ENCODE measurements at regions not wholly inside any gene's neighbourhood (a gene's known extent, or its start where the extent isn't known, plus 50 kb on each side); places are given as distances from the start of the nearest gene placed in this dataset.
"Not testable (repeated sequence)": the region's sequence is repeated elsewhere in the genome, so short reads cannot be mapped to it uniquely, and the experiment has no call there.

- DNase-seq (ENCODE audit: low spot score): no peak
Measured at GRCh38 chr4:44983083-44983482, 256.7 kb upstream of the GNPDA2 start.

- no peak for DNase-seq (ENCODE audit: low spot score)
Measured at GRCh38 chr4:44978020-44978419, 251.7 kb upstream of the GNPDA2 start.

- DNase-seq (ENCODE audit: low spot score): no peak
Measured at GRCh38 chr4:44965435-44966095, 239.2 kb upstream of the GNPDA2 start.

- not testable (repeated sequence) for DNase-seq (ENCODE audit: low spot score)
Measured at GRCh38 chr4:44964086-44964485, 237.7 kb upstream of the GNPDA2 start.

- DNase-seq (ENCODE audit: low spot score): no peak
Measured at GRCh38 chr4:44961001-44961755, 234.8 kb upstream of the GNPDA2 start.

GRCh38 chr4:44931720-44932119 lies 205.4 kb upstream of the GNPDA2 start:
- no peak for DNase-seq (ENCODE audit: low spot score)

- no peak for DNase-seq (ENCODE audit: low spot score)
Measured at GRCh38 chr4:44928785-44929184, 202.4 kb upstream of the GNPDA2 start.

GRCh38 chr4:44927399-44928380 lies 201.3 kb upstream of the GNPDA2 start:
- DNase-seq (ENCODE audit: low spot score): peak; percentile 54

- no peak for DNase-seq (ENCODE audit: low spot score)
Measured at GRCh38 chr4:44916411-44916810, 190.1 kb upstream of the GNPDA2 start.

- no peak for DNase-seq (ENCODE audit: low spot score)
Measured at GRCh38 chr4:44914748-44915147, 188.4 kb upstream of the GNPDA2 start.

- no peak for DNase-seq (ENCODE audit: low spot score)
Measured at GRCh38 chr4:44914223-44914622, 187.9 kb upstream of the GNPDA2 start.

- DNase-seq (ENCODE audit: low spot score): no peak
Measured at GRCh38 chr4:44912980-44913379, 186.6 kb upstream of the GNPDA2 start.

- DNase-seq (ENCODE audit: low spot score): no peak
Measured at GRCh38 chr4:44908565-44908964, 182.2 kb upstream of the GNPDA2 start.

- DNase-seq (ENCODE audit: low spot score): no peak
Measured at GRCh38 chr4:44872246-44872645, 145.9 kb upstream of the GNPDA2 start.

GRCh38 chr4:44871133-44871532 lies 144.8 kb upstream of the GNPDA2 start:
- no peak for DNase-seq (ENCODE audit: low spot score)

GRCh38 chr4:44869985-44870384 lies 143.6 kb upstream of the GNPDA2 start:
- no peak for DNase-seq (ENCODE audit: low spot score)

- no peak for DNase-seq (ENCODE audit: low spot score)
Measured at GRCh38 chr4:44869222-44869882, 143.0 kb upstream of the GNPDA2 start.

- DNase-seq (ENCODE audit: low spot score): no peak
Measured at GRCh38 chr4:44861756-44862155, 135.4 kb upstream of the GNPDA2 start.

- DNase-seq (ENCODE audit: low spot score): no peak
Measured at GRCh38 chr4:44859477-44859876, 133.1 kb upstream of the GNPDA2 start.

- DNase-seq (ENCODE audit: low spot score): no peak
Measured at GRCh38 chr4:44848466-44848865, 122.1 kb upstream of the GNPDA2 start.

- DNase-seq (ENCODE audit: low spot score): no peak
Measured at GRCh38 chr4:44845993-44846392, 119.6 kb upstream of the GNPDA2 start.

- DNase-seq (ENCODE audit: low spot score): no peak
Measured at GRCh38 chr4:44845309-44845708, 119.0 kb upstream of the GNPDA2 start.
